ENCODE measurements at regions not wholly inside any gene's neighbourhood (a gene's known extent, or its start where the extent isn't known, plus 50 kb on each side); places are given as distances from the start of the nearest gene placed in this dataset.
"Not testable (repeated sequence)": the region's sequence is repeated elsewhere in the genome, so short reads cannot be mapped to it uniquely, and the experiment has no call there.

DNA sequence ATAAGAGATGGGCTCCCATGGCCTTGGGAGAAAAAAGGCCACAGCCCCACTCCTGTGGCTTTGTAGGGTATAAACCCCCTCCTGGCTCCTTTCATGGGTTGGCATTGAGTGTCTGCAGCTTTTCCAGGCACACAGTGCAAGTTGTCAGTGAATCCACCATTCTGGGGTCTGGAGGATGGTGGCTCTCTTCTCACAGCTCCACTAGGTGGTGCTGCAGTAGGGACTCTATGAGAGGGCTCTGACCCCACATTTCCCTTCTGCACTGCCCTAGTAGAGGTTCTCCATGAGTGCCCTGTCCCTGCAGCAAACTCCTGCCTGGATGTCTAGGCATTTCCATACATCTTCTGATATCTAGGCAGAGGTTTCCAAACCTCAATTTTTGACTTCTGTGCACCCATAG, 136.5 kb upstream of the FRG2C start:
- TF ChIP-seq POLR2A, CTCF (IDR thresholded peaks at IDR 0.05): not testable (repeated sequence)
